Type B pancreatic cell (in vitro differentiated cells): ENCODE measurements at regions not wholly inside any gene's neighbourhood (a gene's known extent, or its start where the extent isn't known, plus 50 kb on each side); places are given as distances from the start of the nearest gene placed in this dataset.

Source experiments
- DNase-seq: peaks from one replicate; pipeline ENCODE4 v3.0.0; 2021; ENCODE audit warnings: mixed read lengths; ENCODE audit not compliant: unreplicated experiment; ENCODE audit errors: extremely low spot score
- H3K27ac Mint-ChIP-seq: 2 replicates; pipeline ENCODE4 v1.8.0; 2021; ENCODE audit warnings: mild to moderate bottlenecking, mixed read lengths
- H3K27me3 Mint-ChIP-seq: 2 replicates; pipeline ENCODE4 v1.8.0; 2021; ENCODE audit warnings: mixed read lengths
- H3K36me3 Mint-ChIP-seq: 2 replicates; pipeline ENCODE4 v1.8.0; 2021; ENCODE audit warnings: mixed read lengths
- H3K4me1 Mint-ChIP-seq: one replicate; pipeline ENCODE4 v1.8.0; 2021; ENCODE audit warnings: mixed read lengths; ENCODE audit not compliant: unreplicated experiment
- H3K4me3 Mint-ChIP-seq: 2 replicates; pipeline ENCODE4 v1.8.0; 2021; ENCODE audit warnings: mild to moderate bottlenecking, mixed read lengths
- H3K9me3 Mint-ChIP-seq: 2 replicates; pipeline ENCODE4 v1.8.0; 2021; ENCODE audit warnings: mixed read lengths
- CTCF ChIP-seq: fragments of 200-600 bp; sonication (generic); conservative IDR thresholded peaks from 2 replicates; pipeline ENCODE4 v1.5.0; 2021; ENCODE audit warnings: antibody characterized with exemption, mild to moderate bottlenecking

GRCh38 chr4:188245651-188246050 is 106.4 kb downstream of the TRIML1 start:
- DNase-seq = no peak
- Mint-ChIP-seq H3K27me3 (no peaks in the 10 kb centered on the region), H3K4me1 (no peaks in the 10 kb centered on the region), H3K36me3 (no peaks in the 10 kb centered on the region), H3K9me3 (no peaks in the 10 kb centered on the region), H3K4me3 (no peak overlapping the region), H3K27ac (no peak overlapping the region)
- TF ChIP-seq CTCF = no peak

GRCh38 chr4:188246488-188246887 is 107.2 kb downstream of the TRIML1 start:
- no peaks in the 10 kb centered on the region for H3K4me1 Mint-ChIP-seq
- no peaks in the 10 kb centered on the region for H3K36me3 Mint-ChIP-seq
- H3K27me3 Mint-ChIP-seq = no peaks in the 10 kb centered on the region
- peak; percentile 37 for TF ChIP-seq CTCF
- no peak for DNase-seq
- no peaks in the 10 kb centered on the region for H3K9me3 Mint-ChIP-seq
- no peak overlapping the region for H3K27ac Mint-ChIP-seq
- H3K4me3 Mint-ChIP-seq = no peak overlapping the region

- no peak overlapping the region for H3K4me3 Mint-ChIP-seq
- H3K4me1 Mint-ChIP-seq = no peaks in the 10 kb centered on the region
- no peaks in the 10 kb centered on the region for H3K36me3 Mint-ChIP-seq
- H3K27me3 Mint-ChIP-seq = no peaks in the 10 kb centered on the region
- no peak overlapping the region for H3K27ac Mint-ChIP-seq
- no peaks in the 10 kb centered on the region for H3K9me3 Mint-ChIP-seq
- no peak for DNase-seq
- no peak for TF ChIP-seq CTCF
Measured at GRCh38 chr4:188254211-188254610, 115.0 kb downstream of the TRIML1 start.

GRCh38 chr4:188262464-188262863 is 123.2 kb downstream of the TRIML1 start:
- Mint-ChIP-seq H3K4me1 (no peaks in the 10 kb centered on the region), H3K27me3 (no peaks in the 10 kb centered on the region), H3K9me3 (peaks cover 11% of the 10 kb centered on the region), H3K36me3 (no peaks in the 10 kb centered on the region), H3K27ac (no peak overlapping the region), H3K4me3 (no peak overlapping the region)
- TF ChIP-seq CTCF = no peak
- no peak for DNase-seq

- Mint-ChIP-seq H3K4me1 (no peaks in the 10 kb centered on the region), H3K36me3 (no peaks in the 10 kb centered on the region), H3K4me3 (no peak overlapping the region), H3K9me3 (peaks cover 11% of the 10 kb centered on the region), H3K27me3 (no peaks in the 10 kb centered on the region), H3K27ac (no peak overlapping the region)
- no peak for DNase-seq
- TF ChIP-seq CTCF = no peak
Measured at GRCh38 chr4:188263321-188263720, 124.1 kb downstream of the TRIML1 start.

- TF ChIP-seq CTCF = no peak
- H3K4me1 Mint-ChIP-seq = no peaks in the 10 kb centered on the region
- no peak overlapping the region for H3K27ac Mint-ChIP-seq
- no peaks in the 10 kb centered on the region for H3K27me3 Mint-ChIP-seq
- peaks cover 11% of the 10 kb centered on the region for H3K9me3 Mint-ChIP-seq
- H3K36me3 Mint-ChIP-seq = no peaks in the 10 kb centered on the region
- H3K4me3 Mint-ChIP-seq = no peak overlapping the region
- DNase-seq = no peak
Measured at GRCh38 chr4:188266386-188266785, 127.1 kb downstream of the TRIML1 start.
